ENCODE measurements at regions not wholly inside any gene's neighbourhood (a gene's known extent, or its start where the extent isn't known, plus 50 kb on each side); places are given as distances from the start of the nearest gene placed in this dataset.

- Histone ChIP-seq H3K18ac (ENCODE audit: low read depth, low read length) (no peak overlapping the region), H2AFZ (replicated peaks; ENCODE audit: low read length, poor library complexity) (no peak overlapping the region), H3K9me1 (ENCODE audit: insufficient read depth, low read length) (no peaks in the 10 kb centered on the region), H4K20me1 (ENCODE audit: insufficient read depth, low read length) (no peaks in the 10 kb centered on the region), H3K79me1 (ENCODE audit: low read depth in 1 of 2, low read length in 2 of 2) (no peaks in the 10 kb centered on the region), H3K4me2 (ENCODE audit: low read depth, low read length) (no peak overlapping the region), H3K36me3 (ENCODE audit: control insufficient read depth, insufficient read depth, low read length) (no peaks in the 10 kb centered on the region), H3K27ac (ENCODE audit: insufficient read depth, low read length) (no peak overlapping the region), H2BK120ac (ENCODE audit: low read depth, low read length) (no peak overlapping the region), H2BK15ac (ENCODE audit: low read depth, low read length) (no peak overlapping the region), H2AK5ac (ENCODE audit: low read depth, low read length) (no peak overlapping the region), H3K9ac (ENCODE audit: low read depth, low read length) (no peak overlapping the region), H3K4me1 (ENCODE audit: control insufficient read depth, insufficient read depth, low read length) (no peaks in the 10 kb centered on the region), H3K23ac (ENCODE audit: low read depth, low read length) (no peak overlapping the region), H4K8ac (ENCODE audit: low read depth in 2 of 2, low read length in 2 of 2) (no peak overlapping the region), H3K27me3 (ENCODE audit: control insufficient read depth, insufficient read depth, low read length) (no peaks in the 10 kb centered on the region), H4K91ac (ENCODE audit: insufficient read depth, low read depth, low read length) (no peak overlapping the region), H3K4ac (ENCODE audit: low read depth, low read length) (no peak overlapping the region), H3K9me3 (ENCODE audit: control insufficient read depth, insufficient read depth, low read length) (0 out of 2 replicates have a peak, but pooled peaks cover 5% of the 10 kb centered on the region), H2AK9ac (replicated peaks; ENCODE audit: low read depth, low read length, poor library complexity) (no peak overlapping the region), H2BK20ac (ENCODE audit: low read depth, low read length) (no peak overlapping the region), H3K56ac (ENCODE audit: extremely low read depth, insufficient read depth, low read length) (no peak overlapping the region), H4K5ac (ENCODE audit: low read depth, low read length) (no peak overlapping the region), H3K14ac (replicated peaks; ENCODE audit: low read depth, low read length) (no peak overlapping the region), H2BK5ac (ENCODE audit: low read depth, low read length, poor library complexity, severe bottlenecking) (no peak overlapping the region), H3K4me3 (ENCODE audit: insufficient read depth, low read depth, low read length) (no peak overlapping the region)
- ATAC-seq (ENCODE audit: low read depth) (no peak), DNase-seq (no peak)
- no CpG with 5 or more reads among the region's 2 CpGs for WGBS, 2 experiments (ENCODE audit: extremely low coverage in 2 of 2, insufficient read length in 1 of 2)
- no peak for TF ChIP-seq MAZ (IDR thresholded peaks at IDR 0.05; ENCODE audit: borderline replicate concordance, low read depth, low read length)
- TF ChIP-seq MAFK (IDR thresholded peaks at IDR 0.05; ENCODE audit: low read depth, low read length) = peak; percentile 99
- no peak for TF ChIP-seq SMC3 (IDR thresholded peaks at IDR 0.05; ENCODE audit: low read depth, low read length)
- ChIA-PET POLR2A (ENCODE audit: unreplicated experiment) (no interaction called here), CTCF (no interaction called here)
- in situ Hi-C loops (cut with MboI; ENCODE audit: low sequenced_read_pairs) (no loop called here), dilution Hi-C loops (cut with HindIII; ENCODE audit: low sequenced_read_pairs, unreplicated experiment) (no loop called here), intact Hi-C loops (cut with micrococcal nuclease) (no loop called here)
- no TSS peak for BruUV-seq (replicated peaks)
Observed at GRCh38 chr9:30597608-30598007, 1786.8 kb upstream of the ACO1 start.
